Right cardiac atrium (tissue), 5 donors: ENCODE measurements at regions not wholly inside any gene's neighbourhood (a gene's known extent, or its start where the extent isn't known, plus 50 kb on each side); places are given as distances from the start of the nearest gene placed in this dataset.

Experiments
- ATAC-seq, 2 donors: fragments of 200-7000 bp; cut with Tn5 transposase; one replicate each; pipeline versions ENCODE4 v1.8.0 to v1.9.1; 2020; ENCODE audit warnings: moderate library complexity in 2 of 2, mild to moderate bottlenecking in 1 of 2
- DNase-seq, 3 donors: peaks; one replicate each; pipeline ENCODE4 v3.0.0-alpha.2; 2020
- H3K27ac ChIP-seq: one replicate; pipeline ENCODE4 v1.5.1; 2013; ENCODE audit warnings: mild to moderate bottlenecking, low read length, control low read depth, moderate library complexity
- H3K27me3 ChIP-seq: one replicate; pipeline ENCODE4 v1.6.1; 2013; ENCODE audit not compliant: control insufficient read depth, insufficient read depth
- H3K4me1 ChIP-seq: one replicate; pipeline ENCODE4 v1.6.1; 2013; ENCODE audit warnings: low read length; ENCODE audit not compliant: control insufficient read depth, insufficient read depth
- H3K4me3 ChIP-seq: one replicate; pipeline ENCODE4 v1.5.1; 2013; ENCODE audit warnings: low read length, control low read depth
- H3K9me3 ChIP-seq: one replicate; pipeline ENCODE4 v1.6.1; 2013; ENCODE audit warnings: low read length; ENCODE audit not compliant: control insufficient read depth
- WGBS: extraction: QIAGEN DNeasy Blood & Tissue Kit; methylation state at CpG from one replicate; pipeline ENCODE4 v1.1.7; 2013; 5-methylcytosine and 5-hydroxymethylcytosine counted together
- intact Hi-C, 4 donors: fragments of 100-400 bp; cut with DNase I; formaldehyde crosslinking; loops; one replicate each; pipeline versions ENCODE4 v1.11.0 to v1.14.0; 2022 to 2023
- donor health status: healthy with polysubstance abuse.
- donor health status: DM: no; HTN: yes; CAD: no.
- donor health status: DM: no; HTN: no; CAD: no.
- donor health status: DM: no; HTN: yes; CAD: no; lungs with severe emphysema.
- donor health status: DM: yes; HTN: yes; CAD: no.

GRCh38 chr14:100421756-100422470 is 98.8 kb downstream of the SLC25A47 start:
- ATAC-seq (no peak), DNase-seq (no peak)
- 47% methylated on average over 2 of the region's 2 CpGs for WGBS
- H3K4me3 ChIP-seq, result no peak overlapping the region
- H3K9me3 ChIP-seq, result no peaks in the 10 kb centered on the region
- no peaks in the 10 kb centered on the region for H3K27me3 ChIP-seq
- peaks cover 3% of the 10 kb centered on the region for H3K4me1 ChIP-seq
- no peak overlapping the region for H3K27ac ChIP-seq
- intact Hi-C loops, result no loop called here

DNA sequence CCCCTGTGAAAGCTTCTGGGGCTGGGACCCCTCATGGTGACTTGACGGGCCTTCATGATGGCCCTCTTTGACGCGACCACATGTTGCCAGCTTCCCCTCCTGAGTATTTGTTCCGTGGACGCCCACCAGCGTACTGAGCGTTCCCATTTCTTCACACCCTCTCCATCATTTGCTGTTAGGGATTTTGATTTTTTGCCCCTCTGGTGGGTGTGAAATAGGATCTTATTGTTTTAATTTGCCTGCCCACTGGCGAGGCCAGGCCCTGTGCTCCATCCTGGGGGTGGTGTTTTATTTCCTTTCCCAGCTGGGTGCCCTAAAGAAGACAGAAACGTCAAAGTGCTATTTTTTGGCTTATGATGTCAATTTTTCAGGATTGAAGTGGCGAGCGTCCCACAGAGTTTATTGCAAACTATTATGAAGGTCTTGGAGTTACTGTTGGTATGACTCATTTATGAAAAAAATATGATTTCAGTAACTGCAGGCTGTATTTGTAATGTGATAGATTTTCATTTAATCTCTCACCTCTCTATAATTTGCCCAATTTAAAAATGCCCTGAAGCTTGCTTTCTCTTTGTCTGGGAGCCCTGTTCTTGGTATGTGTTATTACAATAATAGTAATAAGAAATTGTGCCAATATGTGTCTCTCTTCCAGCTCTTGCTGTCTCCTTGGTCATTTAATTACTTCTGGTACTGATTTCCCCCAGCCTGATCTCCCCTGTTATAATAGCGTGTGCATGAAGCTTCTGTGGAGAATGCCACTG is 99.6 kb downstream of the SLC25A47 start:
- intact Hi-C loops, result no loop called here
- Histone ChIP-seq H3K9me3 (no peaks in the 10 kb centered on the region), H3K27ac (no peak overlapping the region), H3K4me1 (peaks cover 3% of the 10 kb centered on the region), H3K27me3 (no peaks in the 10 kb centered on the region), H3K4me3 (no peak overlapping the region)
- no peak for DNase-seq
- WGBS, result 81% methylated on average over 12 of the region's 12 CpGs
- no peak for ATAC-seq

DNA sequence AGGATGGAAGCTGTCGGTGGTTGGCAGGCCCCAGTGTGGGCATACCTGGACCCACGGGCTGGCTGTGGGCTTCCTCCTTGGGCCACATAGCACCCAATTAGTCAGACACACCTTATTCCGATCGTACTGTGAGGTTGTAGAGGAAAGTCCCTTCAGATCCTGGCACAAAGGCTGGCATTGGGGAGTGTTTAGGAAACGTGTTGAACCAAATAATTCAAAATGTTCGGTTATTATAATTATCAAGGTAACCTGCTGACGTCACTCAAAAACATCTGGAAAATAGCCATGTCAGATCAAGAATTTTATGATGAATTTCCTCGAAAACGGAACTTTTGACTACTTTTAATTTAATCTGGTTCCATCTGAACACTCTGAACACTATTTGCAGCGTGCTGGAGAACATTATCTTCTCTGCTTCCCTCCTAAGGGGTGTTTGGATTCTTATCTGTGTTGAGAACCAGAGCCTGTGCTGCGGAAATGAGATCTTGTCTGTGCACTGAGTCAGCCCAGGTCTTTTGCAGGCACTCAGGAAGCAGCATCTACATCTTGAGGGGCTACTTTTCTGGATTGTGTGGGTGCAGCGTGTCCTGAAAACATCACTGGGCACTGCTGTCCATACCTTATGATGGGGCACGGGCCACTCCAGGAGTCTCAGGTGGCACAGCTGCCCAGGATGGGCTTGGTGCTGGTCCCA is 100.3 kb downstream of the SLC25A47 start:
- H3K4me3 ChIP-seq, result no peak overlapping the region
- peaks cover 3% of the 10 kb centered on the region for H3K4me1 ChIP-seq
- H3K27me3 ChIP-seq, result no peaks in the 10 kb centered on the region
- no peak for DNase-seq
- no peak overlapping the region for H3K27ac ChIP-seq
- 83% methylated on average over 13 of the region's 13 CpGs for WGBS
- H3K9me3 ChIP-seq, result no peaks in the 10 kb centered on the region
- intact Hi-C loops, result no loop called here
- no peak for ATAC-seq

GRCh38 chr14:100424504-100425428 is 101.6 kb downstream of the SLC25A47 start:
- H3K27ac ChIP-seq, result no peak overlapping the region
- H3K4me1 ChIP-seq, result peaks cover 3% of the 10 kb centered on the region
- DNase-seq (no peak), ATAC-seq (no peak)
- no peaks in the 10 kb centered on the region for H3K9me3 ChIP-seq
- H3K27me3 ChIP-seq, result no peaks in the 10 kb centered on the region
- intact Hi-C loops, result no loop called here
- H3K4me3 ChIP-seq, result no peak overlapping the region
- WGBS, result 73% methylated on average over 6 of the region's 6 CpGs

GRCh38 chr14:100425429-100425827 is 102.3 kb downstream of the SLC25A47 start:
- no peak overlapping the region for H3K4me3 ChIP-seq
- peaks cover 3% of the 10 kb centered on the region for H3K4me1 ChIP-seq
- no peak overlapping the region for H3K27ac ChIP-seq
- DNase-seq (no peak), ATAC-seq (no peak)
- H3K27me3 ChIP-seq, result no peaks in the 10 kb centered on the region
- no peaks in the 10 kb centered on the region for H3K9me3 ChIP-seq
- 61% methylated on average over 7 of the region's 7 CpGs for WGBS
- intact Hi-C loops, result no loop called here

DNA sequence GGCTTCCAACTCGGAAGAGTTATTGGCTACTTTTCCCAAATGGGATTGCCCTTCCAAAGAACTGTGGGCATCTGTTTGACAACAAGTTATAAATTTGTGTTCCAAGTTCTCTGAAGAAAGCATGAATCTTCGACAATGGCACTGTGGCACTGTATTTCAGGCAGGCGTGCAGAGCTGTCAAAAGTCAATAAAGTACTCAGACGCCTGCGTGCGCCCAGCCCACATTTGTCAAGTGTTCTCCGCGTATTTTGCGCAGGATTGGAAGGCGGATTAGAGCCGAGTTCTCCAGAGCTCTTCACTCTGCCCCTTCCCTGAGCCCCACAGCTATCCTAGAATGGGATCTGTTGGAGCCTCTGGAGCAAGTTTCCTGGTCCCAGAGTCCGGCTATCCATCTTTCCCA is 103.2 kb downstream of the SLC25A47 start:
- no peaks in the 10 kb centered on the region for H3K9me3 ChIP-seq
- no peak for DNase-seq
- WGBS, result 96% methylated on average over 12 of the region's 12 CpGs
- H3K27ac ChIP-seq, result no peak overlapping the region
- no peak for ATAC-seq
- intact Hi-C loops, result no loop called here
- peaks cover 3% of the 10 kb centered on the region for H3K4me1 ChIP-seq
- no peaks in the 10 kb centered on the region for H3K27me3 ChIP-seq
- H3K4me3 ChIP-seq, result no peak overlapping the region

DNA sequence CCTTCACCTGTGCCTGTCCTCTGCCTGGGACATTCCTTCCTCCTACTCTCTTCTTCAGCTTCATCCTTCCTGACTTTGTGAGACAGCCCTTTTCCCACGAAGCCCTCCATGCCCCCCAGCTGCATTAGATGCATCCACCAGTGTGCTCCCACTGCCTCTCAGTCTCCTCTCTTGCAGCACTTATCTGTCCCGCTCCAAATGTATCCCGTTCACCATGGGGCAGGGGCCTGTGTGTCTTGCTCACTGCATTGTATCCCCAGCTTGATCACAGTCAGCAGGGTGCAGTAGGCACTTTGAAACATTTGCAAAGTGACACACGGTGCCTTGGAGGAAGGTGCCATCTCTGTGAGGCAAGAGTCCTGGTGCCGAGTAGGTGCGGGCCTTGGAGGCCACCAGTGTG is 104.0 kb downstream of the SLC25A47 start:
- no peak for ATAC-seq
- DNase-seq, result no peak
- H3K4me3 ChIP-seq, result no peak overlapping the region
- H3K27me3 ChIP-seq, result no peaks in the 10 kb centered on the region
- no peak overlapping the region for H3K27ac ChIP-seq
- no peaks in the 10 kb centered on the region for H3K9me3 ChIP-seq
- 76% methylated on average over 6 of the region's 6 CpGs for WGBS
- peaks cover 3% of the 10 kb centered on the region for H3K4me1 ChIP-seq
- intact Hi-C loops, result no loop called here

DNA sequence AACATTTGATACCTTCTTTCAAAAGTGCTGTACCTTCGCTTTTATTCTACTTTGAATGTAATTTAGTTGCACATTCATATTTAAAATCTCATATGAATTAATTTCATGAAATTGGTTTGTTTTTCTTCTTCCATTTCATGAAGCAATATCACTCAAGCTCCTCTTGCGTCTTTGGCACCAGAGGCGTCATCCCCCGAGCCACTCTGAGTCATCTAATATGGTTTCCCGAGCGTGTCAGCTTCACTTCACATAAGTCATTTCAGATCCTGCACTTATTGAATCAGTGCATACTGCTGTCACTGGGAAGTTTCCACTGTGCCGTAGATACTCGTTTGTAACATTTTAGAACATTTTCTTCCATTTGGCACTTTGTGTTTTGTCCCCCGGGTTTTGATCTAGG is 105.6 kb downstream of the SLC25A47 start:
- H3K4me1 ChIP-seq, result peaks cover 3% of the 10 kb centered on the region
- peak in 1 of 3 donors; percentile 28 for DNase-seq
- intact Hi-C loops, result no loop called here
- H3K27ac ChIP-seq, result no peak overlapping the region
- H3K27me3 ChIP-seq, result no peaks in the 10 kb centered on the region
- no peaks in the 10 kb centered on the region for H3K9me3 ChIP-seq
- no peak for ATAC-seq
- H3K4me3 ChIP-seq, result no peak overlapping the region
- 86% methylated on average over 9 of the region's 9 CpGs for WGBS

DNA sequence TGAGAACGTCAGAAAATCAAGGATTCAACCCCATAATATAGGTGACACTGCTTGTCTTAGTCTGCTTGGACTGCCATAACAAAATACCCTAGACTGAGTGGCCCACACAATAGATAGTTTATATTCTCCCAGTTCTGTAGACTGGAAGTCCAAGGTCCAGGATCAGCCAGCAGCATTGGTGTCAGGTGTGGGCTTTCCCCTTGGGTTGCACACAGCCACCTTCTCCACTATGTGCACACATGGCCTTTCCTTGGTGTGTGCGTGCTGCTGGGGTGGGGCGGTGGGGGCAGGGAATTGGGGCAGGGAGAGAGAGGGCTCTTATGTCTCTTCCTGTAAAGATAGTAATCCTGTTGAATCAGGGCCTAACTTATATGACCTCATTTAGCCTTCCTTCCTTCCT is 106.4 kb downstream of the SLC25A47 start:
- ATAC-seq (no peak), DNase-seq (no peak)
- intact Hi-C loops, result no loop called here
- no peaks in the 10 kb centered on the region for H3K27me3 ChIP-seq
- no peaks in the 10 kb centered on the region for H3K9me3 ChIP-seq
- WGBS, result 88% methylated on average over 3 of the region's 3 CpGs
- no peak overlapping the region for H3K4me3 ChIP-seq
- H3K4me1 ChIP-seq, result peaks cover 3% of the 10 kb centered on the region
- H3K27ac ChIP-seq, result no peak overlapping the region

DNA sequence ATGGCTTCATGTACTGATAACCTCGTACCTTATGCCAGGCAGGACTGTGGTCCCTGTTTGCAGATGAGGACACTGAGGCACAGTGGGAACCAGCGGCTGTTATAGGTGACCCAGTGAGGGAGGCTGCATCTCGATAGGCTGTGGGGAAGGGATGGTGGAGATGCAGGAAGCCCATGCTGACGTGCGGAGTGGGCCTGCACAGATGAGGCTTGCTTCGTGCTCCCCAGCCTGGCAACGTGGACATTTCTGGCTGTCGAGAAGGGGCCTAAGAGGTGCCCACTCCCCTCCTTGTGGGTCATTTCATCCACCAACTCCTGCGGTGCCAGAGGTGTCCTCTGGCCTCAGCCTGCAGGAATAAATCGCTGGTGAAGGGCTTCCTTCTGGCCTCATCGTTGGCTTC is 107.4 kb downstream of the SLC25A47 start:
- 94% methylated on average over 11 of the region's 11 CpGs for WGBS
- no peaks in the 10 kb centered on the region for H3K4me1 ChIP-seq
- no peak for DNase-seq
- H3K27ac ChIP-seq, result no peak overlapping the region
- ATAC-seq, result no peak
- H3K9me3 ChIP-seq, result no peaks in the 10 kb centered on the region
- H3K4me3 ChIP-seq, result no peak overlapping the region
- intact Hi-C loops, result no loop called here
- no peaks in the 10 kb centered on the region for H3K27me3 ChIP-seq
